Left lung (tissue), 4 donors: ENCODE measurements at regions not wholly inside any gene's neighbourhood (a gene's known extent, or its start where the extent isn't known, plus 50 kb on each side); places are given as distances from the start of the nearest gene placed in this dataset.
"Not testable (repeated sequence)": the region's sequence is repeated elsewhere in the genome, so short reads cannot be mapped to it uniquely, and the experiment has no call there.

Source experiments
- ATAC-seq: fragments of 200-7000 bp; cut with Tn5 transposase; one replicate; pipeline ENCODE4 v1.9.1; 2020; ENCODE audit warnings: moderate library complexity
- DNase-seq, 4 donors: peaks; one replicate each; pipeline ENCODE4 v3.0.0-alpha.2; 2013 to 2020
- H3K27ac ChIP-seq, 2 donors: fragments of 200-600 bp; sonication (generic) in 1 of 2; one replicate each; pipeline versions ENCODE4 v1.5.0 to v1.8.0; 2020 to 2021
- H3K27me3 ChIP-seq, 2 donors: fragments of 200-600 bp; sonication (generic) in 1 of 2; one replicate each; pipeline versions ENCODE4 v1.5.0 to v1.8.0; 2020 to 2021
- H3K36me3 ChIP-seq, 2 donors: fragments of 200-600 bp; sonication (generic) in 1 of 2; one replicate each; pipeline versions ENCODE4 v1.5.0 to v1.8.0; 2020 to 2021
- H3K4me1 ChIP-seq, 2 donors: fragments of 200-600 bp; one replicate each; pipeline ENCODE4 v1.8.0; 2021
- H3K4me3 ChIP-seq, 2 donors: fragments of 200-600 bp; sonication (generic) in 1 of 2; one replicate each; pipeline versions ENCODE4 v1.5.0 to v1.8.0; 2020 to 2021; ENCODE audit warnings: mild to moderate bottlenecking in 1 of 2
- H3K9me3 ChIP-seq, 2 donors: fragments of 200-600 bp; sonication (generic) in 1 of 2; one replicate each; pipeline versions ENCODE4 v1.5.0 to v1.8.0; 2020 to 2021
- intact Hi-C, 2 donors: fragments of 100-400 bp; cut with DNase I; formaldehyde crosslinking; loops; one replicate each; pipeline versions ENCODE4 v1.11.2 to v1.14.2; 2022
- TF ChIP-seq, protein P1 (sequence below), 2 donors: fragments of 200-600 bp; sonication (generic) in 1 of 2; IDR thresholded peaks; one replicate each; pipeline versions ENCODE4 v1.5.0 to v1.8.0; 2021; ENCODE audit warnings: antibody characterized with exemption in 2 of 2
- donor health status: DM: no; HTN: yes; CAD: no.
- donor health status: DM: no; HTN: no; CAD: no.

DNA sequence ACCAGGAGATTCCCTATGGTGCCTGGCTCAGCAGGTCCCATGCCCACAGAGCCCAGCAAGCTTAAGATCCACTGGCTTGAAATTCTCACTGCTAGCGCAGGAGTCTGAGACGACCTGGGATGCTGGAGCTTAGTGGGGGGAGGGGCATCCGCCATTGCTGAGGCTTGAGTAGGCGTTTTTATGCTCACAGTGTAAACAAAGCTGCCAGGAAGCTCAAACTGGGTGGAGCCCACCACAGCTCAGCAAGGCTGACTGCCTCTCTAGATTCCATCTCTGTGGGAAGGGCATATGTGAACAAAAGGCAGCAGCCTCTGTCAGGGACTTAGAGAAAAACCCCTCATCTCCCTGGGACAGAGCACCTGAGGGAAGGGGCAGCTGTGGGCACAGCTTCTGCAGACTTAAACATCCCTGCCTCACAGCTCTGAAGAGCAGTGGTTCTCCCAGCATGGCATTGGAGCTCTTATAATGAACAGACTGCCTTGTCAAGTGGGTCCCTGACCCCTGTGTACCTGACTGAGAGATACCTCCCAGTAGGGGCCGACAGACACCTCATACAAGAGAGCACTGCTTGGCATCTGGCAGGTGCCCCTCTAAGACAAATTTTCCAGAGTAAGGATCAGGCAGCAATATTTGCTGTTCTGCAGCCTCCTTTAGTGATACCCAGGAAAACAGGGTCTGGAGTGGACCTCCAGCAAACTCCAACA lies 231.5 kb upstream of the SETMAR start:
- Histone ChIP-seq H3K27me3 (no peaks in the 10 kb centered on the region), H3K27ac (no peak overlapping the region), H3K4me1 (no peaks in the 10 kb centered on the region), H3K4me3 (no peak overlapping the region), H3K36me3 (no peaks in the 10 kb centered on the region), H3K9me3 (peaks cover 0 to 14% of the 10 kb centered on the region in 2 donors)
- ATAC-seq: no peak
- TF ChIP-seq, protein P1, sequence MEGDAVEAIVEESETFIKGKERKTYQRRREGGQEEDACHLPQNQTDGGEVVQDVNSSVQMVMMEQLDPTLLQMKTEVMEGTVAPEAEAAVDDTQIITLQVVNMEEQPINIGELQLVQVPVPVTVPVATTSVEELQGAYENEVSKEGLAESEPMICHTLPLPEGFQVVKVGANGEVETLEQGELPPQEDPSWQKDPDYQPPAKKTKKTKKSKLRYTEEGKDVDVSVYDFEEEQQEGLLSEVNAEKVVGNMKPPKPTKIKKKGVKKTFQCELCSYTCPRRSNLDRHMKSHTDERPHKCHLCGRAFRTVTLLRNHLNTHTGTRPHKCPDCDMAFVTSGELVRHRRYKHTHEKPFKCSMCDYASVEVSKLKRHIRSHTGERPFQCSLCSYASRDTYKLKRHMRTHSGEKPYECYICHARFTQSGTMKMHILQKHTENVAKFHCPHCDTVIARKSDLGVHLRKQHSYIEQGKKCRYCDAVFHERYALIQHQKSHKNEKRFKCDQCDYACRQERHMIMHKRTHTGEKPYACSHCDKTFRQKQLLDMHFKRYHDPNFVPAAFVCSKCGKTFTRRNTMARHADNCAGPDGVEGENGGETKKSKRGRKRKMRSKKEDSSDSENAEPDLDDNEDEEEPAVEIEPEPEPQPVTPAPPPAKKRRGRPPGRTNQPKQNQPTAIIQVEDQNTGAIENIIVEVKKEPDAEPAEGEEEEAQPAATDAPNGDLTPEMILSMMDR (IDR thresholded peaks at IDR 0.05): no peak
- intact Hi-C loops: no loop called here
- DNase-seq: peak in 1 of 4 donors; percentile 6

DNA sequence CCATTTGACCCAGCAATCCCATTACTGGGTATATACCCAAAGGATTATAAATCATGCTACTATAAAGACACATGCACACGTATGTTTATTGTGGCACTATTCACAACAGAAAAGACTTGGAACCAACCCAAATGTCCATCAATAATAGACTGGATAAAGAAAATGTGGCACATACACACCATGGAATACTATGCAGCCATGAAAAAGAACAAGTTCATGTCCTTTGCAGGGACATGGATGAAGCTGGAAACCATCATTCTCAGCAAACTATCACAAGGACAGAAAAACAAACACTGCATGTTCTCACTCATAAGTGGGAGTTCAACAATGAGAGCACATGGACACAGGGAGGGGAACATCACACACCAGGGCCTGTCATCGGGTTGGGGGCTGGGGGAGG lies 225.9 kb upstream of the SETMAR start:
- ATAC-seq, H3K27me3 ChIP-seq, H3K4me3 ChIP-seq, H3K27ac ChIP-seq, intact Hi-C loops, H3K4me1 ChIP-seq, H3K36me3 ChIP-seq: not testable (repeated sequence)
- peaks cover 0 to 15% of the 10 kb centered on the region in 2 donors for H3K9me3 ChIP-seq
- peak in 1 of 4 donors; percentile 17 for DNase-seq

DNA sequence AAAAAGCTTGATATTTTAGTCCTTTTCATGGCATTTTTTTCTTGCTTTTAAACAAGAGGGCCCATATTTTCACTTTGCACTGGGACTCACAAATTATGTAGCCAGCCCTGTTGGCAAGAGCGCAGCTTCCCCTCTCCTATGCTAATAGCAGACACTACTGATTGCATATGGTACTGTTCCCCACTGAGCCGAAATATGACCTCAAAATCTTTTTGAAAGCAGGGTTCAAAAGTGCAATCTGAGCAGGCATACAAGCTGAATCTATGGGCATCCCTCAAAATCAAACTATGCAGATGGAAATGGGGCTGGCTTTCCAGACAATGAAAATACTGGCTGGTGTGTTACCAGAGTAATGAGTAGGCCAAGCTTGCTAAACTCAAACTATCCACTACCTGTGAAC lies 225.2 kb upstream of the SETMAR start:
- peaks cover 0 to 15% of the 10 kb centered on the region in 2 donors for H3K9me3 ChIP-seq
- no peak overlapping the region for H3K27ac ChIP-seq
- DNase-seq: no peak
- TF ChIP-seq, protein P1 (IDR thresholded peaks at IDR 0.05): no peak
- intact Hi-C loops: no loop called here
- no peaks in the 10 kb centered on the region for H3K27me3 ChIP-seq
- ATAC-seq: no peak
- H3K4me1 ChIP-seq: no peaks in the 10 kb centered on the region
- H3K4me3 ChIP-seq: no peak overlapping the region
- H3K36me3 ChIP-seq: no peaks in the 10 kb centered on the region

DNA sequence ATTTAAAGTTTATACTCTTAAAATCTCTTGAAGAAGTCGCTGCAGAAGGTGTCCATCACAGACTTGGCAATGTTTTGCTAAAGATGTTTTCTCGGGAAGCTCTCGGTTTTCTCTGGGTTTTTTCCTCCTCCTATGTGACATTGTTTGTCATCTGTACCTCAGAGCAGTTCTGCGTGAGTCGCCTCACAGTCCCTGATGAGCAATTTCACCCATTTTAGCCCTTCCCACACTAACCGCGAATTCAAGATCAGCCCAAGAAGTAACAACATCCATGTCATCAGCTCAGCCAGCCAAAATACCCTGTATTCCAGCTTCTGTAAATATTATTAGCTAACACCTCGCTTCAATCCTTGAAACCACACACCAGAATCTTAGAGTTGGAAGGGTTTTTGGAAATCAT lies 224.3 kb upstream of the SETMAR start:
- Histone ChIP-seq H3K27ac (no peak overlapping the region), H3K27me3 (no peaks in the 10 kb centered on the region), H3K36me3 (no peaks in the 10 kb centered on the region), H3K4me3 (no peak overlapping the region), H3K9me3 (peaks cover 0 to 10% of the 10 kb centered on the region in 2 donors), H3K4me1 (no peaks in the 10 kb centered on the region)
- DNase-seq: no peak
- TF ChIP-seq, protein P1 (IDR thresholded peaks at IDR 0.05): no peak
- ATAC-seq: no peak
- intact Hi-C loops: no loop called here

DNA sequence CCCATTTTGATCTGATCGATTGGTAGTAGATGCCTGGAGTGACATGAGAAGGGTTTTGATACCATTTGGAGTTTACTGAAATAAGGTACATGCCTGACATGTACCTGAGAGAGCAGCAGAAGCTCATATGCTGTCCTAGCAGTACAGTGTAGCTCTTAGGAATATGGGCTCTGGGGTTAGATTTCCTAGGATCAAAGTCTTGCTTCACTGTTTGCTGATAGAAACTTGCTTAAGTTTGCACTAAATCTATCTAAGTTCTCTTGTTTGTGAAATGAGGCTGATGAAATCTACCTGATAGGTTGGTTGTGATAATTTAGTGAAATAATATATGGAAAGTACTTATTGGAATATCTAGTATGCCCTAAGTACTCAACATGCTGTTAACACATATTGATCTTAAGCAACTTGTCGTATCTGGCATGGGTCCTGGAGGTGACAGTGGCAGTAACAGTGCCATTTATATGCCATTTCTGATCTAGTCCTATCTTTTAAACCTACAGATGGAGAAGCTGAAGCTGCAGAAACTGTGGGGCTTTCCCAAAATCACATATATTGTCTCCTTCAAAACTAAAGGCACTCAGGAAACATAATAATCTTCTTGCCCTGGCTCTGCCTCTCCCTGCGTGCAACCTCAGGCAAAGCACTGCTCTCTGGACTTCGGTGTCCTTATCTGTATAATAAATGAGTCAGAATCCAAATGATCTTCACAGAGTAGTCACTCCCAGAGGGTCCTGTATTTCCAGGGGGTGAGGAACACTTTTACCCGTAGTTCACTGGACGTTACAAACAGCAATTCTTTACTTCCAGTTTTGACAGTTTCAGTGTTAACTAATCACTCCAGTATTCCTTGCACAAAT lies 223.6 kb upstream of the SETMAR start:
- Histone ChIP-seq H3K4me1 (no peaks in the 10 kb centered on the region), H3K4me3 (no peak overlapping the region), H3K36me3 (no peaks in the 10 kb centered on the region), H3K27ac (no peak overlapping the region), H3K27me3 (no peaks in the 10 kb centered on the region), H3K9me3 (peaks cover 0 to 10% of the 10 kb centered on the region in 2 donors)
- DNase-seq: no peak
- intact Hi-C loops: no loop called here
- TF ChIP-seq, protein P1 (IDR thresholded peaks at IDR 0.05): no peak
- no peak for ATAC-seq
